Ishikawa (cell line): ENCODE measurements at regions not wholly inside any gene's neighbourhood (a gene's known extent, or its start where the extent isn't known, plus 50 kb on each side); places are given as distances from the start of the nearest gene placed in this dataset.

Source experiments
- CEBPB ChIP-seq: IDR thresholded peaks from 2 replicates; pipeline ENCODE4 v1.6.1; 2012
- TAF1 ChIP-seq: IDR thresholded peaks from 2 replicates; pipeline ENCODE4 v1.6.1; 2012; ENCODE audit warnings: low read depth, mild to moderate bottlenecking

- TF ChIP-seq TAF1 = no peak
- TF ChIP-seq CEBPB = no peak
Measured at GRCh38 chr14:25828562-25828961, 769.3 kb downstream of the NOVA1 start.
